Naive thymus-derived CD4-positive, alpha-beta T cell (primary cell): ENCODE measurements at regions not wholly inside any gene's neighbourhood (a gene's known extent, or its start where the extent isn't known, plus 50 kb on each side); places are given as distances from the start of the nearest gene placed in this dataset.

Source experiments
- ATAC-seq: fragments of 150-1000 bp; cut with Tn5 transposase; 2 replicates; pipeline ENCODE4 v1.10.0; 2021; ENCODE audit warnings: mild to moderate bottlenecking, moderate library complexity
- CTCF ChIA-PET: fragments of 350-600 bp; sonication (Branson Sonifier 250); formaldehyde crosslinking; loops from one replicate; lab custom pipeline; 2021; ENCODE audit warnings: antibody characterized with exemption; lab: Charles Lee
- POLR2A ChIA-PET: fragments of 350-600 bp; sonication (Branson Sonifier 250); formaldehyde crosslinking; loops from one replicate; lab custom pipeline; 2021; ENCODE audit warnings: antibody characterized with exemption, inconsistent platforms; lab: Charles Lee
- DNase-seq, 9 donors: peaks; one replicate each; pipeline versions ENCODE4 v3.0.0 to v3.0.0-alpha.2; 2020 to 2022; ENCODE audit warnings: mixed read lengths in 1 of 9
- H3K27ac ChIP-seq: one replicate; pipeline ENCODE4 v1.7.0; 2013; ENCODE audit warnings: mild to moderate bottlenecking, low read depth, low read length, moderate library complexity
- H3K27me3 ChIP-seq, 2 donors: one replicate each; pipeline ENCODE4 v1.7.0; 2013; ENCODE audit warnings: low read length in 2 of 2, mild to moderate bottlenecking in 2 of 2, moderate library complexity in 2 of 2; ENCODE audit not compliant: control insufficient read depth in 2 of 2, insufficient read depth in 2 of 2
- H3K36me3 ChIP-seq, 3 experiments: 1 replicate in 2 of 3; 2 replicates in 1 of 3; pipeline ENCODE4 v1.7.0; 2013; ENCODE audit warnings: low read length in 3 of 3, mild to moderate bottlenecking in 3 of 3, moderate library complexity in 1 of 3; ENCODE audit not compliant: insufficient read depth in 3 of 3, control insufficient read depth in 2 of 3
- H3K4me1 ChIP-seq, 2 donors: one replicate each; pipeline ENCODE4 v1.7.0; 2013; ENCODE audit warnings: low read length in 2 of 2, mild to moderate bottlenecking in 2 of 2, moderate library complexity in 1 of 2; ENCODE audit not compliant: control insufficient read depth in 2 of 2, insufficient read depth in 2 of 2
- H3K4me3 ChIP-seq: 2 replicates; pipeline ENCODE4 v1.7.0; 2013; ENCODE audit warnings: mild to moderate bottlenecking, low read length
- H3K9me3 ChIP-seq, 3 experiments: 1 replicate in 2 of 3; 2 replicates in 1 of 3; pipeline ENCODE4 v1.7.0; 2013; ENCODE audit warnings: low read length in 3 of 3; ENCODE audit not compliant: control insufficient read depth in 2 of 3
- H3K27ac Mint-ChIP-seq, 9 donors: one replicate each; pipeline ENCODE4 v1.8.0; 2020 to 2022; ENCODE audit warnings: mixed read lengths in 9 of 9, mild to moderate bottlenecking in 8 of 9, moderate library complexity in 5 of 9, inconsistent platforms in 2 of 9
- H3K27me3 Mint-ChIP-seq, 5 donors: one replicate each; pipeline ENCODE4 v1.8.0; 2021 to 2022; ENCODE audit warnings: mixed read lengths in 5 of 5, mild to moderate bottlenecking in 1 of 5
- H3K36me3 Mint-ChIP-seq, 5 donors: one replicate each; pipeline ENCODE4 v1.8.0; 2020 to 2022; ENCODE audit warnings: mixed read lengths in 5 of 5, mild to moderate bottlenecking in 3 of 5, inconsistent platforms in 1 of 5
- H3K4me1 Mint-ChIP-seq, 7 donors: one replicate each; pipeline ENCODE4 v1.8.0; 2020 to 2022; ENCODE audit warnings: mixed read lengths in 7 of 7, mild to moderate bottlenecking in 3 of 7, inconsistent platforms in 1 of 7
- H3K4me3 Mint-ChIP-seq, 10 donors: one replicate each; pipeline ENCODE4 v1.8.0; 2020 to 2022; ENCODE audit warnings: mild to moderate bottlenecking in 10 of 10, mixed read lengths in 10 of 10, moderate library complexity in 6 of 10, inconsistent platforms in 2 of 10
- H3K9me3 Mint-ChIP-seq, 11 donors: one replicate each; pipeline ENCODE4 v1.8.0; 2020 to 2022; ENCODE audit warnings: mixed read lengths in 11 of 11, mild to moderate bottlenecking in 4 of 11, inconsistent platforms in 1 of 11, moderate library complexity in 1 of 11
- intact Hi-C, 2 donors: fragments of 100-400 bp; cut with micrococcal nuclease; formaldehyde crosslinking; loops; one replicate each; pipeline ENCODE4 v1.15.1; 2023

GRCh38 chr21:16418642-16419041, 688.9 kb downstream of the USP25 start:
- no peaks in the 10 kb centered on the region for H3K9me3 ChIP-seq
- DNase-seq: no peak
- H3K36me3 Mint-ChIP-seq: no peaks in the 10 kb centered on the region
- peaks cover 0 to 7% (median 0%) of the 10 kb centered on the region in 11 donors for H3K9me3 Mint-ChIP-seq
- H3K4me1 Mint-ChIP-seq: no peaks in the 10 kb centered on the region
- ATAC-seq: no peak
- H3K27ac Mint-ChIP-seq: no peak overlapping the region
- no peaks in the 10 kb centered on the region for H3K27me3 ChIP-seq
- no peak overlapping the region for H3K27ac ChIP-seq
- no peaks in the 10 kb centered on the region for H3K4me1 ChIP-seq
- no peaks in the 10 kb centered on the region for H3K36me3 ChIP-seq
- no peak overlapping the region for H3K4me3 ChIP-seq
- POLR2A ChIA-PET: no interaction called here
- no peaks in the 10 kb centered on the region for H3K27me3 Mint-ChIP-seq
- H3K4me3 Mint-ChIP-seq: no peak overlapping the region
- CTCF ChIA-PET: no interaction called here
- intact Hi-C loops: no loop called here

GRCh38 chr21:16419188-16419921, 689.6 kb downstream of the USP25 start:
- H3K4me1 ChIP-seq: no peaks in the 10 kb centered on the region
- POLR2A ChIA-PET: no interaction called here

GRCh38 chr21:16420031-16420724, 690.4 kb downstream of the USP25 start:
- Histone ChIP-seq H3K4me1 (no peaks in the 10 kb centered on the region), H3K4me3 (no peak overlapping the region), H3K36me3 (no peaks in the 10 kb centered on the region), H3K9me3 (no peaks in the 10 kb centered on the region), H3K27me3 (no peaks in the 10 kb centered on the region), H3K27ac (no peak overlapping the region)
- no peaks in the 10 kb centered on the region for H3K36me3 Mint-ChIP-seq
- H3K4me1 Mint-ChIP-seq: no peaks in the 10 kb centered on the region
- H3K27ac Mint-ChIP-seq: no peak overlapping the region
- intact Hi-C loops: no loop called here
- DNase-seq (no peak), ATAC-seq (no peak)
- CTCF ChIA-PET: no interaction called here
- peaks cover 0 to 7% (median 0%) of the 10 kb centered on the region in 11 donors for H3K9me3 Mint-ChIP-seq
- H3K4me3 Mint-ChIP-seq: no peak overlapping the region
- POLR2A ChIA-PET: no interaction called here
- H3K27me3 Mint-ChIP-seq: no peaks in the 10 kb centered on the region

More at GRCh38 chr21:16419188-16419921, 689.6 kb downstream of the USP25 start:
- no peak overlapping the region for H3K4me3 Mint-ChIP-seq
- H3K4me1 Mint-ChIP-seq: no peaks in the 10 kb centered on the region
- peaks cover 0 to 7% (median 0%) of the 10 kb centered on the region in 11 donors for H3K9me3 Mint-ChIP-seq
- intact Hi-C loops: no loop called here
- no peaks in the 10 kb centered on the region for H3K36me3 ChIP-seq
- no peaks in the 10 kb centered on the region for H3K9me3 ChIP-seq
- no peak overlapping the region for H3K27ac Mint-ChIP-seq
- no peak for DNase-seq
- H3K27me3 ChIP-seq: no peaks in the 10 kb centered on the region
- no peak overlapping the region for H3K27ac ChIP-seq
- no peaks in the 10 kb centered on the region for H3K27me3 Mint-ChIP-seq
- ATAC-seq: no peak
- H3K4me3 ChIP-seq: no peak overlapping the region
- no peaks in the 10 kb centered on the region for H3K36me3 Mint-ChIP-seq
- CTCF ChIA-PET: no interaction called here

GRCh38 chr21:16421007-16421406, 691.2 kb downstream of the USP25 start:
- intact Hi-C loops: no loop called here
- Mint-ChIP-seq H3K4me3 (no peak overlapping the region), H3K36me3 (no peaks in the 10 kb centered on the region)

GRCh38 chr21:16421965-16422364, 692.2 kb downstream of the USP25 start:
- ATAC-seq: no peak
- no peaks in the 10 kb centered on the region for H3K4me1 ChIP-seq

More at GRCh38 chr21:16421007-16421406, 691.2 kb downstream of the USP25 start:
- ChIA-PET CTCF (interaction anchor here (0.6 kb wide), 1 partner anchor 73 kb away, joined by 9 read pairs; no protein-coding TSS in a partner anchor), POLR2A (no interaction called here)
- no peak for DNase-seq
- no peaks in the 10 kb centered on the region for H3K4me1 ChIP-seq
- no peaks in the 10 kb centered on the region for H3K27me3 Mint-ChIP-seq
- H3K27ac ChIP-seq: no peak overlapping the region
- H3K27ac Mint-ChIP-seq: no peak overlapping the region
- no peaks in the 10 kb centered on the region for H3K4me1 Mint-ChIP-seq
- H3K9me3 Mint-ChIP-seq: peaks cover 0 to 6% (median 0%) of the 10 kb centered on the region in 11 donors
- no peaks in the 10 kb centered on the region for H3K36me3 ChIP-seq
- H3K27me3 ChIP-seq: no peaks in the 10 kb centered on the region
- H3K4me3 ChIP-seq: no peak overlapping the region
- no peaks in the 10 kb centered on the region for H3K9me3 ChIP-seq
- ATAC-seq: no peak

GRCh38 chr21:16422702-16423101, 692.9 kb downstream of the USP25 start:
- Histone ChIP-seq H3K27ac (no peak overlapping the region), H3K27me3 (no peaks in the 10 kb centered on the region), H3K4me1 (no peaks in the 10 kb centered on the region), H3K36me3 (no peaks in the 10 kb centered on the region), H3K9me3 (no peaks in the 10 kb centered on the region), H3K4me3 (no peak overlapping the region)
- Mint-ChIP-seq H3K9me3 (no peaks in the 10 kb centered on the region), H3K27me3 (no peaks in the 10 kb centered on the region), H3K4me3 (no peak overlapping the region), H3K27ac (no peak overlapping the region), H3K36me3 (no peaks in the 10 kb centered on the region), H3K4me1 (no peaks in the 10 kb centered on the region)
- no peak for ATAC-seq
- DNase-seq: no peak
- ChIA-PET CTCF (no interaction called here), POLR2A (no interaction called here)
- intact Hi-C loops: no loop called here

More at GRCh38 chr21:16421965-16422364, 692.2 kb downstream of the USP25 start:
- no peaks in the 10 kb centered on the region for H3K9me3 Mint-ChIP-seq
- H3K4me1 Mint-ChIP-seq: no peaks in the 10 kb centered on the region
- ChIA-PET POLR2A (no interaction called here), CTCF (no interaction called here)
- no peak for DNase-seq
- Histone ChIP-seq H3K27me3 (no peaks in the 10 kb centered on the region), H3K36me3 (no peaks in the 10 kb centered on the region), H3K4me3 (no peak overlapping the region), H3K27ac (no peak overlapping the region), H3K9me3 (no peaks in the 10 kb centered on the region)
- H3K36me3 Mint-ChIP-seq: no peaks in the 10 kb centered on the region
- H3K27ac Mint-ChIP-seq: no peak overlapping the region
- intact Hi-C loops: no loop called here
- no peak overlapping the region for H3K4me3 Mint-ChIP-seq
- H3K27me3 Mint-ChIP-seq: no peaks in the 10 kb centered on the region

GRCh38 chr21:16423921-16424320, 694.1 kb downstream of the USP25 start:
- H3K36me3 ChIP-seq: no peaks in the 10 kb centered on the region
- Mint-ChIP-seq H3K27me3 (no peaks in the 10 kb centered on the region), H3K9me3 (no peaks in the 10 kb centered on the region), H3K4me1 (no peaks in the 10 kb centered on the region), H3K27ac (no peak overlapping the region), H3K36me3 (no peaks in the 10 kb centered on the region), H3K4me3 (no peak overlapping the region)
- H3K9me3 ChIP-seq: no peaks in the 10 kb centered on the region
- no peak overlapping the region for H3K27ac ChIP-seq
- no peaks in the 10 kb centered on the region for H3K27me3 ChIP-seq
- intact Hi-C loops: no loop called here
- DNase-seq (no peak), ATAC-seq (no peak)
- no peaks in the 10 kb centered on the region for H3K4me1 ChIP-seq
- H3K4me3 ChIP-seq: no peak overlapping the region
- CTCF ChIA-PET: no interaction called here
- POLR2A ChIA-PET: no interaction called here
